IPS-15b (cell line): ENCODE measurements at regions not wholly inside any gene's neighbourhood (a gene's known extent, or its start where the extent isn't known, plus 50 kb on each side); places are given as distances from the start of the nearest gene placed in this dataset.
"Not testable (repeated sequence)": the region's sequence is repeated elsewhere in the genome, so short reads cannot be mapped to it uniquely, and the experiment has no call there.

Experiments
- H3K27me3 ChIP-seq: one replicate; pipeline ENCODE4 v1.6.1; 2013; ENCODE audit warnings: low read length; ENCODE audit not compliant: control insufficient read depth, insufficient read depth
- H3K36me3 ChIP-seq: one replicate; pipeline ENCODE4 v1.6.1; 2013; ENCODE audit warnings: low read length; ENCODE audit not compliant: control insufficient read depth, insufficient read depth
- H3K4me1 ChIP-seq: one replicate; pipeline ENCODE4 v1.6.1; 2013; ENCODE audit warnings: mild to moderate bottlenecking, low read length; ENCODE audit not compliant: control insufficient read depth, insufficient read depth
- H3K4me3 ChIP-seq: one replicate; pipeline ENCODE4 v1.5.1; 2013; ENCODE audit warnings: low read depth, low read length
- H3K9ac ChIP-seq: one replicate; pipeline ENCODE4 v1.6.1; 2013; ENCODE audit warnings: low read depth, mild to moderate bottlenecking, low read length
- H3K9me3 ChIP-seq: one replicate; pipeline ENCODE4 v1.6.1; 2013; ENCODE audit warnings: mild to moderate bottlenecking, low read length; ENCODE audit not compliant: control insufficient read depth, insufficient read depth

DNA sequence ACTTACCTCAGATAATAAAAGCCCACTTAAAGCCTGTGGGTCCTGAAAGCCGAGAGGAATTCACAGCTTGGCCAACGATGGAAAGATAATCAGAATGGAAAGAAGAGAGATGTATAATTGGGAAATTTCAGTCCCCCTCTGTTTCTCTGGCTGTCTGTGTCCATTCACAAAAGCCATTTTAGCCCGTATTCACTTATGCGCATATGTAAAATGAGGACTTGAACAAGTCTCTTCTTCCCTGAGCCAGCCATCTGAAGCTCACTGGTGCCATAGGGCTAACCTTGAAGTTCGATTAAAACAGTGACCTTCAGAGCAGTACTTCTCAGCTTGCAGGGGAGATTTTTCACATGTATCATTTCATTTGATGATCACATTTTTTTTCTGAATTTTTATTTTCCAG is 527.2 kb downstream of the GRIN2A start:
- no peaks in the 10 kb centered on the region for H3K36me3 ChIP-seq
- peaks cover 9% of the 10 kb centered on the region for H3K4me1 ChIP-seq
- H3K9ac ChIP-seq, result no peak overlapping the region
- no peaks in the 10 kb centered on the region for H3K27me3 ChIP-seq
- no peak overlapping the region for H3K4me3 ChIP-seq
- no peaks in the 10 kb centered on the region for H3K9me3 ChIP-seq

DNA sequence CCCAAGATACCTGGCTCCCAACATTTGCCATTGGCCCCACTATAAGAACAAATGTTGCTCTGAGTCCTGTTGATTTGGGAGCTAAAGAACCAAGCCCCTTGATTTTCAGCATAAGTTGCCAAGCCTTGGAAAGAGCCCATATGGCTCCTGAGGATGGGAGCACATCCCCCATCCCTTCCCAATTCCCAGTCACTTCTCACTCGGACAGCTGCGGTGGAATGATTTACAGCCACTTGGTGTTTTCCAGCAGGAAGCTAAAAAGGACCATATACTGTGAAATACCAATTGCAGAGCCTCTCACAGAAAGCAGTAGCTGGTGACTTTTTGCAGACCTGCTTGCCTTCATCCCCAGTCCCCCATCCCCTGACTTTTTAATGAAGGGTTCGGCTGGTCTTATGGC is 524.6 kb downstream of the GRIN2A start:
- H3K4me1 ChIP-seq, result peaks cover 9% of the 10 kb centered on the region
- no peaks in the 10 kb centered on the region for H3K27me3 ChIP-seq
- no peak overlapping the region for H3K9ac ChIP-seq
- H3K36me3 ChIP-seq, result no peaks in the 10 kb centered on the region
- no peaks in the 10 kb centered on the region for H3K9me3 ChIP-seq
- no peak overlapping the region for H3K4me3 ChIP-seq

DNA sequence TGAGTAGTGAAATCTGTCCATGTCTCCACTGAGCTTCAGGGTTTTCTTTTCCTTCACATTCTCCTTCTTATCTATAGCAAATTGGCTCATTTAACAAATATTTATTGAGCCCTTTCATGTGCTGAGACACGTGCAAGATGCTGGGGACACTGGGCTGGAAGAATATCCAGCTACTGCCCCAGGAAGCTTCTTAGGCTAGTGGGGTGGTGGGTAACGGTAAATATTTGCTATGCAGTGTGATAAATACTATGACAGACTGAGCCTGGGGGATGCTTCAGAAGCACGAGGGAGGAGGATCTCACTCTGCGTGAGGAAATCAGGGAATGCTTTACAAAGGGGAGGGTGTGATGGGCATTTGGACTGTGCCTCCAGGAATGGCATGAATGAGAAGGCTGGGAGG is 524.1 kb downstream of the GRIN2A start:
- H3K4me1 ChIP-seq, result peaks cover 9% of the 10 kb centered on the region
- no peak overlapping the region for H3K9ac ChIP-seq
- no peaks in the 10 kb centered on the region for H3K27me3 ChIP-seq
- no peaks in the 10 kb centered on the region for H3K36me3 ChIP-seq
- no peaks in the 10 kb centered on the region for H3K9me3 ChIP-seq
- no peak overlapping the region for H3K4me3 ChIP-seq

DNA sequence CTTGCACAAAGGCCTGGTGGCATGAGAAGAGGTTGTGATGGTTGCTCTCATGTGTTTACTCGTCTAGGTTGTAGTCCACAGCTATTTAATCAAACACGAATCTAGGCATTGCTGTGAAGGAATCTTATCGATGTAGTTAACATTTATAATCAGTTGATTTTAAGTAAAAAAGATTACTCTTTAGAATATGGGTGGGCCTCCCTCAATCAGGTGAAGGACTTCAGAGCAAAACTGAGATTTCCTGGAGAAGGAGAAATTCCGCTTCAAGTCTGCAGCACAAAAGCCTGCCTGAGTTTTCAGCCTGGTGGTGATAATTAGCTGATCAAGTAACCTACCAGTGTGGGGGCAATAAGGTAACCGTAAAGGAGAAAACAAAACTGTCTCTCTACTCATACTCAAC is 523.6 kb downstream of the GRIN2A start:
- Histone ChIP-seq H3K4me1 (peaks cover 9% of the 10 kb centered on the region), H3K4me3 (no peak overlapping the region), H3K9me3 (no peaks in the 10 kb centered on the region), H3K36me3 (no peaks in the 10 kb centered on the region), H3K27me3 (no peaks in the 10 kb centered on the region), H3K9ac (no peak overlapping the region)

DNA sequence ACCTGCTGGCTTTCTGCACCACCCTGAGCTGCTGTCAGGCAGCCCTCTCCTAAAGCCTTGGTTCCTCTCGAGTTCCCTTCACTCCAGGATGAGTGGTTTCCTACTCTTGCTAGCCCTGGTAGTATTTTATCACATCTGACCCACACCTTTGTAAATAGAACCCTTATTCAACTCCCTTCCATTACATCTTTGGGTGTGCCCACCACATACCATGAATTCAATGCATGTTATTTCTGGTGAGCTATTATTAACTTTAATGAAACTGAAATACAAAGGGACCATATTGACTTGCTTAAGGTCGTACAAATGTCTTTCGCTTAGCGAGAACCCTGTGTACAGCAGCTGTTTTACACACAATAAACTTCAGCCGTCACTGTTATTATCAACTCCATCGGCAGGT is 521.3 kb downstream of the GRIN2A start:
- H3K36me3 ChIP-seq, result peaks cover 2% of the 10 kb centered on the region
- H3K9me3 ChIP-seq, result no peaks in the 10 kb centered on the region
- H3K4me3 ChIP-seq, result no peak overlapping the region
- no peaks in the 10 kb centered on the region for H3K4me1 ChIP-seq
- H3K9ac ChIP-seq, result no peak overlapping the region
- H3K27me3 ChIP-seq, result no peaks in the 10 kb centered on the region

DNA sequence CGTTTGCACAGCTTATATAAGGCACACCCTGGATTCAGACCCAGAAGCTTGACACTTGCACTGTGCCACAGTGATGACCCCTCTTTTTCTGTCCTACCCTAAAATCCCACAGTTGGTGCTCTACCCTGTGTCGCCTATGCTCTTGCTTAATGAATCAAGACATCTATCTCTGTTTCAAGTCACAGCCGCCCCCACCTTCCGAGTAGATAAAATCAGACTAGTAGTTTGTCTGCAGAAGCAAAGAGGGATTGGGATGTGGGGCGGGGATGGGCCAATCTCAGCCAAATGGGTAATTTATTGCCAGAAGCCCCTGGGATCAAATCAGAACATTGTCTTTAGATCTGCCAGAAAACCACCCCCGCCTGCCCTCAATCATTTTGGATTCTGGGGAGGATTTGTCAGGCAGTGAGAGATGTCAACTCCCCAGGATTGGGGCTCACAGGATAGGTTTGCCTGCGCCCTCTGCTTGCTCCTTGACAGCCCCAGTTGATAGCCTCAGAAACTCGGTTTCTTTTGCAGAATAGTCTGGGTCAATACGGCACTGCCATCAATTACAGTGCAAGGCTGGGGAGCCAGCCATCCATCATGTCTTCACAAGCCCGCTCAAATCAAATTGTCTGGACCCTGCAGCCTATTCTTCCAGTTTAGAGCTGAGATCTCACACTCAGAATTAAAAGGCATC is 520.8 kb downstream of the GRIN2A start:
- no peaks in the 10 kb centered on the region for H3K27me3 ChIP-seq
- H3K36me3 ChIP-seq, result peaks cover 5% of the 10 kb centered on the region
- H3K9me3 ChIP-seq, result no peaks in the 10 kb centered on the region
- H3K4me3 ChIP-seq, result no peak overlapping the region
- H3K4me1 ChIP-seq, result no peaks in the 10 kb centered on the region
- H3K9ac ChIP-seq, result no peak overlapping the region

DNA sequence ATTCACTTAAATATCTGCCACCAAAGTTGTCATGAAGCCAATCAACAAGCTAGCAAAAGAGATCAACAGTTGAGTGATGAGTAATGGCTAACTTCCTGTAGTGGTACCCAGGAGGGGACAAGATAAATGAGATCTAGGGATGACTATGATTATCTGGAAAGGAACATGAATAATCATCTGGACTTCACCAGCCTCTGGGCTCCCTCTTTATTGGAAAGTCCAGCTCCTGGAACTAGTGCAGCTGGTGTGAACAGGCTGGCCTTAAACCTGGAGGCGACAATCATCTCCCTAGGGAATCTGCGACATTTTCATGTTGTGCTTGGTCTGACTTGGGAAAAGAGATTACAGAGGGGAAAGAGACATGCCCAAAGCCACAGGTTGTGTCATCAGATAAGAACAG is 518.6 kb downstream of the GRIN2A start:
- Histone ChIP-seq H3K4me3 (no peak overlapping the region), H3K9me3 (no peaks in the 10 kb centered on the region), H3K27me3 (no peaks in the 10 kb centered on the region), H3K9ac (no peak overlapping the region), H3K4me1 (no peaks in the 10 kb centered on the region), H3K36me3 (peaks cover 7% of the 10 kb centered on the region)

DNA sequence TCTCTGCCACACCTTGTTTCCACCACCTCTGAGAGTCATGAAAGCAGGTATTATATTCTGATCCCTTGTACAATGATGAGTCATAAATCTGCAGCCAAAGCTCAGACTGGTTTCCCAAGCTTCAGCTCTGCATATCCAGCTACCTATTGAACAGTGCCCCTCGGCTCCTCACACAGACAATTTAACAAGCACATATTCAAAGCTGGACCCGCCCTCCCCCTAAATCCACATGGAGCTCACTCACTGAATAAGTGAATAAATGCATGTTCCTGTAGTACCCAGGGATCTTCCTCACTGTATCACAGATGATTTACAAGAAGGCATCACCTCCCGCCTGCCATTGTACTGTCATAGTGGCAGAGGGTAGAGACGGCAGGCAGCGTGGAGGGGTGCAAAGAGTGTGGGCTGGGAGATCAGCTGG is 516.4 kb downstream of the GRIN2A start:
- Histone ChIP-seq H3K27me3 (no peaks in the 10 kb centered on the region), H3K4me1 (peaks cover 11% of the 10 kb centered on the region), H3K9ac (no peak overlapping the region), H3K9me3 (no peaks in the 10 kb centered on the region), H3K4me3 (no peak overlapping the region), H3K36me3 (peaks cover 7% of the 10 kb centered on the region)

DNA sequence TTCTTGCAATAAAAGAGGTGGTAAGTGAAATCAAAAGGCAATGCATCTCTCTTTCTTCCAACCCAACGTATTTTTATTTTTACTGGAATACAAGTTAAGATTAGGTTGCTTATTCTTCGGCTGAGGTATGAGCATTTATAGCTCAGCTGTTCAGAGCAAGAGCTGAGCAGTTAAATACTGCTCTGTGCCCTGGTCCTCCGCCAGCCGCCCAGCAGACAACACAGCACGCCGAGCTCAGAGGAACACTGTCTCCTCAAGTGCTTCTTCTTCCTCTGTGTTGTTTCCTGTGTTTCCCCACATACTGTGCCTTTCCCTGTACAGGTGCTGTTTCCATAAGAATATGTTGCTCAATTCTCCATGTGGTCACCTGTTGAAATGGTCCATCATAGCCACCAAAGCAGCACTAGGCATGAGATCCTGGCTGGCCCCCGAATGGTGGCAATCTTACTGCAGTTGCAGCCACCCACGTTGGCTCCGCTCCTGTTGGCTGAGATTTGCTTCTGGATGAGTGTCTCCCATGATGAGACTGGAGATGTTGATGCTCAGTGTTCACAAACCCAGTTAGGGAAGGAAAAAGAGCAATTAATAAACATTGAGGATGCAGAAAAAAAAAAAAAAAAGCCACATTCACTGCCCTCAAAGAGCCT is 515.3 kb downstream of the GRIN2A start:
- H3K9me3 ChIP-seq, result no peaks in the 10 kb centered on the region
- peaks cover 7% of the 10 kb centered on the region for H3K36me3 ChIP-seq
- H3K4me1 ChIP-seq, result peaks cover 11% of the 10 kb centered on the region
- H3K27me3 ChIP-seq, result no peaks in the 10 kb centered on the region
- no peak overlapping the region for H3K9ac ChIP-seq
- H3K4me3 ChIP-seq, result no peak overlapping the region

DNA sequence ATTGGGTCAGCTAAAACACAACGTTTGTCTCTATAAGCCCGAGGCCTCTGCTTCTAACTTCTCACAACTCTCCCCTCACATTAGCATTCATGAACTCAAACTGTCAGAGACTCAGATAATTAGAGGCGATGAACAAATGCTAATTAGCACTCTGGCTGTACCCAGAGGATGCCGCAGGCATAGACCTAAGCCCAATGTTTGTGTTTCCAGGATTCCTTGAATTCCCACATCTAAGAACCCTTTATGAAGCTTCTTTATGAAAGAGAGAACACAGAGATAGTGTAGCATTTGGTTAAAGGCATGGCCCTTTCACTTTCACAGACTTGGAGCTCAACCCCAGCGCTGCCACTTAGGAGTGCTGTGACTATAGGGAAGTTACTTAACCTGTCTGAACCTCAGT is 512.2 kb downstream of the GRIN2A start:
- H3K9me3 ChIP-seq, result no peaks in the 10 kb centered on the region
- H3K27me3 ChIP-seq, result no peaks in the 10 kb centered on the region
- H3K9ac ChIP-seq, result no peak overlapping the region
- peaks cover 11% of the 10 kb centered on the region for H3K4me1 ChIP-seq
- H3K4me3 ChIP-seq, result peak overlapping the region; percentile 3
- H3K36me3 ChIP-seq, result peaks cover 10% of the 10 kb centered on the region

DNA sequence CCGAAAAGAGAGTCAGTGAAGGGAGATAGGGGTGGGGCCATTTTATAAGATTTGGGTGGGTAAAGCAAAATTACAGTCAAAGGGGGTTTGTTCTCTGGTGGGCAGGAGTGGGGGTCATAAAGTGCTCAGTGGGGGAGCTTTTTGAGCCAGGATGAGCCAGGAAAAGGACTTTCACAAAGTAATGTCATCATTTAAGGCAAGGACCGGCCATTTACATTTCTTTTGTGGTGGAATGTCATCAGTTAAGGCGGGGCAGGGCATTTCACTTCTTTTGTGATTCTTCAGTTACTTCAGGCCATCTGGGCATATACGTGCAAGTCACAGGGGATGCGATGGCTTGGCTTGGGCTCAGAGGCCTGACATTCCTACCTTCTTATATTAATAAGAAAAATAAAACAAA is 511.6 kb downstream of the GRIN2A start:
- Histone ChIP-seq H3K4me3 (peak overlapping the region; percentile 3), H3K4me1 (peaks cover 11% of the 10 kb centered on the region), H3K36me3 (peaks cover 10% of the 10 kb centered on the region)
- not testable (repeated sequence) for H3K9me3 ChIP-seq, H3K9ac ChIP-seq, H3K27me3 ChIP-seq

DNA sequence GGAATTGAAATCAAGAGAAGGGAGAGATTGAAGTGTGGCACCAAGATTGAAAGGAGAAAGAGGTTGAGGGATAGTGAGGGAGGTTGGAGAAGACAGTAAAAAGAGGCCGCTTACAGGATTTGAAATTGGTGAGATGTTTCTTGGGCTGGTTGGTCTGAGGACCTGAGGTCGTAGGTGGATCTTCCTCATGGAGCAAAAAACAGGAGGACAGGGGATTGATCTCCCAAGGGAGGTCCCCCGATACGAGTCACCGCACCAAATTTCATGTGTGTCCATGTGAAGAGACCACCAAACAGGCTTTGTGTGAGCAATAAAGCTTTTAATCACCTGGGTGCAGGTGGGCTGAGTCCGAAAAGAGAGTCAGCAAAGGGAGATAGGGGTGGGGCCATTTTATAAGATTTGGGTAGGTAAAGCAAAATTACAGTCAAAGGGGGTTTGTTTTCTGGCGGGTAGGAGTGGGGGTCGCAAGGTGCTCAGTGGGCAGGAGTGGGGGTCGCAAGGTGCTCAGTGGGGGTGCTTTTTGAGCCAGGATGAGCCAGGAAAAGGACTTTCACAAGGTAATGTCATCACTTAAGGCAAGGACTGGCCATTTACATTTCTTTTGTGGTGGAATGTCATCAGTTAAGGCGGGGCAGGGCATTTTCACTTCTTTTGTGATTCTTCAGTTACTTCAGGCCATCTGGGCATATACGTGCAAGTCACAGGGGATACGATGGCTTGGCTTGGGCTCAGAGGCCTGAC is 505.5 kb downstream of the GRIN2A start:
- peaks cover 24% of the 10 kb centered on the region for H3K4me1 ChIP-seq
- H3K4me3 ChIP-seq, H3K36me3 ChIP-seq, H3K9me3 ChIP-seq, H3K27me3 ChIP-seq: not testable (repeated sequence)
- H3K9ac ChIP-seq, result peak overlapping the region; percentile 37
